ENCODE measurements at regions not wholly inside any gene's neighbourhood (a gene's known extent, or its start where the extent isn't known, plus 50 kb on each side); places are given as distances from the start of the nearest gene placed in this dataset.
A peak's percentile ranks its signal among the peaks of the same experiment; 100 is the strongest.
"Not testable (repeated sequence)": the region's sequence is repeated elsewhere in the genome, so short reads cannot be mapped to it uniquely, and the experiment has no call there.

- Mint-ChIP-seq H3K4me1 (no peaks in the 10 kb centered on the region), H3K27ac (no peak overlapping the region), H3K27me3 (ENCODE audit: low read depth) (peaks cover 7% of the 10 kb centered on the region), H3K4me3 (no peak overlapping the region), H3K36me3 (ENCODE audit: low read depth) (no peaks in the 10 kb centered on the region), H3K9me3 (no peaks in the 10 kb centered on the region)
- TF ChIP-seq, protein P1, sequence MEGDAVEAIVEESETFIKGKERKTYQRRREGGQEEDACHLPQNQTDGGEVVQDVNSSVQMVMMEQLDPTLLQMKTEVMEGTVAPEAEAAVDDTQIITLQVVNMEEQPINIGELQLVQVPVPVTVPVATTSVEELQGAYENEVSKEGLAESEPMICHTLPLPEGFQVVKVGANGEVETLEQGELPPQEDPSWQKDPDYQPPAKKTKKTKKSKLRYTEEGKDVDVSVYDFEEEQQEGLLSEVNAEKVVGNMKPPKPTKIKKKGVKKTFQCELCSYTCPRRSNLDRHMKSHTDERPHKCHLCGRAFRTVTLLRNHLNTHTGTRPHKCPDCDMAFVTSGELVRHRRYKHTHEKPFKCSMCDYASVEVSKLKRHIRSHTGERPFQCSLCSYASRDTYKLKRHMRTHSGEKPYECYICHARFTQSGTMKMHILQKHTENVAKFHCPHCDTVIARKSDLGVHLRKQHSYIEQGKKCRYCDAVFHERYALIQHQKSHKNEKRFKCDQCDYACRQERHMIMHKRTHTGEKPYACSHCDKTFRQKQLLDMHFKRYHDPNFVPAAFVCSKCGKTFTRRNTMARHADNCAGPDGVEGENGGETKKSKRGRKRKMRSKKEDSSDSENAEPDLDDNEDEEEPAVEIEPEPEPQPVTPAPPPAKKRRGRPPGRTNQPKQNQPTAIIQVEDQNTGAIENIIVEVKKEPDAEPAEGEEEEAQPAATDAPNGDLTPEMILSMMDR (IDR thresholded peaks at IDR 0.05; ENCODE audit: unreplicated experiment in 3 of 3): no peak
These were observed 129.3 kb downstream of the CCDC74A start for GRCh38 chr2:131656816-131657633.

GRCh38 chr2:131657895-131658768 is 130.4 kb downstream of the CCDC74A start:
- peaks cover 7% of the 10 kb centered on the region for H3K27me3 Mint-ChIP-seq (ENCODE audit: low read depth)
- no peaks in the 10 kb centered on the region for H3K4me1 Mint-ChIP-seq
- H3K27ac Mint-ChIP-seq: no peak overlapping the region
- H3K4me3 Mint-ChIP-seq: no peak overlapping the region
- no peaks in the 10 kb centered on the region for H3K36me3 Mint-ChIP-seq (ENCODE audit: low read depth)
- H3K9me3 Mint-ChIP-seq: no peaks in the 10 kb centered on the region
- TF ChIP-seq, protein P1 (IDR thresholded peaks at IDR 0.05; ENCODE audit: unreplicated experiment in 3 of 3): no peak

DNA sequence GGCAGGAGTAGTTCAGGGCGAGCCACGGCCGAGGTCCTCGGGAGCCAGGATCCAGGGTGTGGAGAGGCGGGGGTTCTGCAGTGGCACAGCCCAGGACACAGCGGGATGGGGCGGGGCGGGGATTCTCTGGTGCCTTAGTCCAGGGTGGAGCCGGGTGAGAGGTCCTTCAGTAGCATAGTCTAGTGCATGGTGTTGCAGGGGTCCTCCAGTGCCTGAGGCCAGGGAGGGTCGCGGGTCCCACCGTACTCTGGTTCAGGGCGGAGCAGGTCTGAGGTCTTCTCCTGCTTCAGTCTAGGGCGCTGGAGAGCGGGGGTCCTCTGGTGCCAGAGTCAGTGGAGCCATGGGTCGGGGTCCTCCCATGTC is 131.1 kb downstream of the CCDC74A start:
- Mint-ChIP-seq H3K4me1 (no peaks in the 10 kb centered on the region), H3K9me3 (no peaks in the 10 kb centered on the region)

DNA sequence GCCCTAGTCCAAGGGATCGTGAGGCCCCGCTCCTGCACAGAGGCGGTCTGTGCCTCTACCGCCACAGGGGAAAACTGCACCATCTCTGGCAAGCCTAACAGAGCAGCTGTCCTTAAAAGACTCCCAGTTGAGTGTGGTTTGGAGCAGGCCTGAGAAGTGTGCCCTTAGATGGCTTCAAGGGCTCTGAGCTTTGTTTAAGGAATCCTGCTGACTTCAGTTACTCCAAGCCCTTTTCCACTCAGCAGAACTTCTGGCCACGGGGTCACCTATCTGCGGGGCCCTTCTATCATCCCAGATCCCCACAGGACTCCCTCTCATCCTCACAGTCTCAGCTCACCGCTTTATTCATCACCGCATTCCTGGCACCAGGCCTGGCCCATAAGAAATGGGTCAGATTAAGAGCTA is 131.5 kb downstream of the CCDC74A start:
- TF ChIP-seq, protein P1 (IDR thresholded peaks at IDR 0.05; ENCODE audit: unreplicated experiment in 3 of 3): no peak
- Mint-ChIP-seq H3K9me3 (no peaks in the 10 kb centered on the region), H3K27me3 (ENCODE audit: low read depth) (peaks cover 7% of the 10 kb centered on the region), H3K4me1 (no peaks in the 10 kb centered on the region), H3K36me3 (ENCODE audit: low read depth) (no peaks in the 10 kb centered on the region), H3K27ac (no peak overlapping the region), H3K4me3 (no peak overlapping the region)

More for the DNA sequence above, 131.1 kb downstream of the CCDC74A start:
- TF ChIP-seq, protein P1 (IDR thresholded peaks at IDR 0.05; ENCODE audit: unreplicated experiment in 3 of 3): no peak
- Mint-ChIP-seq H3K36me3 (ENCODE audit: low read depth) (no peaks in the 10 kb centered on the region), H3K27me3 (ENCODE audit: low read depth) (peaks cover 7% of the 10 kb centered on the region), H3K4me3 (no peak overlapping the region), H3K27ac (no peak overlapping the region)

DNA sequence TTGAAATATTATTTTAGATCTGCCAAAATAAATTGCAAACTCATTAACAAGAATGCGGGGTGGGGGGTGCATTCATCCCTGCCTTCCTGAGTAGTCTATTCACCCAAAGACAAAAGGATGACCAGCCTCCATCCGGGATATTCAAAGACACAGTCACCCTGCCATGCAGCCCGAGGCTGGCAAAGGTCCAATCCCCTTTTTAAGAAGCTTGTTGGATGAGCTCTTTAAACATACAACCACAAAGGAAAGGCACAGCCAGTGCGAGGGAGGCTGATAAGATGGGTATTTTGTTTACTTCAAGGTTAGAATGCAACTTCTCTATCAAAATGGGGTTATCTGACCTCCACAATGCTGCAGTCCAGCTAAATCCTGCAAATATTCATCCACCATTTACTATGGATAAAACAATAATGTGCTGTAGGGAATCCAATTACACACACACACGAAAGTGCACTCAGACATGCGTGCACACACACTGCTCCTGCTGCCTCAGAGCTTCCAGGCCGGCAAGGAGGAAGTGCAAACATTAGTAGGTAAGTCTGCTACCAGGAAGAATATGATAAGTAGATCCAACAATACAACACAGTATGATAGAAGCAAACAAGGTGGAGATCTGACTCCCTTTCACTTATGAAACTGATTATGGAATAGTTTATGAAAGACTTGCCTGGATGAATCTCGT is 133.6 kb downstream of the CCDC74A start:
- not testable (repeated sequence) for H3K36me3 Mint-ChIP-seq (ENCODE audit: low read depth); H3K4me3 Mint-ChIP-seq; H3K4me1 Mint-ChIP-seq

DNA sequence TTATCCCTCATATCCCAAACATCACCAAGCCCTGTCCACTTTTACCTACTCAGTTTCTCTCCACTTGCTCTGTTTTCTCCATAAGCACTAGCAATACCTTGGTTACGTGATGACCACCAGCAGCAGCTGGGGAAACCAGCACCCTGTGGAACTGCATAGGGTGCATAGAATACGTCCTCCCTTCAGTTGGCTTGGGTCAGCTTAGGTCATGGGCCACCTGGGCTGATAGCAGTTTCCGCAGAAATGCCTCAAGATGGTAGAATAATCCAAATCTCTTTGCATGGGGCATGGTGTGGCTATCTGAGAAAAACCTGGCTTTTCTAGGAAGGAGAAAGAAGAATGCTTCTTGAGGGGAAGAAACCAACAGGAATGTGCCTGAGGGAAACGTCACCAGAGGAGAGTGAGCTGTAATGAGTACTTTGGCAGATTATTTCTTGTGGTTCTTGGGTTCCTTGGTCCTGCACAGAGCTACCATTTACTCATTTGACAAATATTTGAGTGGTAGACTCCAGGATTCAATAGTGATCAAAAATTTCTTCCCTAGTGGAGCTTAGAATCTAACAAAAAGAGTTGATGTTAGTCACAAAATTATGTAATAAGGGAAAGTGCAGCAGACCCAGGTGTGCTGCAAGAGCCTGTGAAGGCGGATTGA is 134.3 kb downstream of the CCDC74A start:
- not testable (repeated sequence) for H3K27ac Mint-ChIP-seq; H3K9me3 Mint-ChIP-seq; H3K27me3 Mint-ChIP-seq (ENCODE audit: low read depth); H3K4me1 Mint-ChIP-seq; H3K36me3 Mint-ChIP-seq (ENCODE audit: low read depth); H3K4me3 Mint-ChIP-seq

More for the DNA sequence above, 133.6 kb downstream of the CCDC74A start:
- H3K27ac Mint-ChIP-seq; H3K9me3 Mint-ChIP-seq; H3K27me3 Mint-ChIP-seq (ENCODE audit: low read depth): not testable (repeated sequence)

GRCh38 chr2:131663501-131663900 is 135.8 kb downstream of the CCDC74A start:
- not testable (repeated sequence) for H3K27ac Mint-ChIP-seq; H3K36me3 Mint-ChIP-seq (ENCODE audit: low read depth); H3K4me3 Mint-ChIP-seq; H3K4me1 Mint-ChIP-seq; H3K27me3 Mint-ChIP-seq (ENCODE audit: low read depth); H3K9me3 Mint-ChIP-seq

DNA sequence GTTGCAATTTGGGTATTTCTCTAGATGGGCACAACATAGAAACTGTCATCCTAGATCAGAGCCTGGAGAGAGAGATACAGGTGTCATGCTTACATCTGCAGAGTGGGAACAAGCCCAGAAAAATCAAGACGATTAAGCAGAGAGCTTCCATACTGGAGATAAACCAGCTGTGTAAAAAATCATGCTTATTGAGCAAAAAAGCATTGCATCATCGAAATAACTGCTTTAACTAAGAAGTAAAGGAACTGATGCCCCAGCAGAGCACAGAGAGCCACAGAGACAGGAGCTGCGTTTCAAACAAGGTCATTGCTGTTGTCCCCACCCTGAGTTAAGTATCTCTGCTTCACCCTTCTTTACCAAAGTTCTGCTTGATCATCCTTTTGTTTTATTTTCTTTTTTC is 138.0 kb downstream of the CCDC74A start:
- not testable (repeated sequence) for H3K27me3 Mint-ChIP-seq (ENCODE audit: low read depth); H3K4me3 Mint-ChIP-seq; H3K36me3 Mint-ChIP-seq (ENCODE audit: low read depth); H3K27ac Mint-ChIP-seq; H3K4me1 Mint-ChIP-seq
- H3K9me3 Mint-ChIP-seq: peaks cover 13% of the 10 kb centered on the region

DNA sequence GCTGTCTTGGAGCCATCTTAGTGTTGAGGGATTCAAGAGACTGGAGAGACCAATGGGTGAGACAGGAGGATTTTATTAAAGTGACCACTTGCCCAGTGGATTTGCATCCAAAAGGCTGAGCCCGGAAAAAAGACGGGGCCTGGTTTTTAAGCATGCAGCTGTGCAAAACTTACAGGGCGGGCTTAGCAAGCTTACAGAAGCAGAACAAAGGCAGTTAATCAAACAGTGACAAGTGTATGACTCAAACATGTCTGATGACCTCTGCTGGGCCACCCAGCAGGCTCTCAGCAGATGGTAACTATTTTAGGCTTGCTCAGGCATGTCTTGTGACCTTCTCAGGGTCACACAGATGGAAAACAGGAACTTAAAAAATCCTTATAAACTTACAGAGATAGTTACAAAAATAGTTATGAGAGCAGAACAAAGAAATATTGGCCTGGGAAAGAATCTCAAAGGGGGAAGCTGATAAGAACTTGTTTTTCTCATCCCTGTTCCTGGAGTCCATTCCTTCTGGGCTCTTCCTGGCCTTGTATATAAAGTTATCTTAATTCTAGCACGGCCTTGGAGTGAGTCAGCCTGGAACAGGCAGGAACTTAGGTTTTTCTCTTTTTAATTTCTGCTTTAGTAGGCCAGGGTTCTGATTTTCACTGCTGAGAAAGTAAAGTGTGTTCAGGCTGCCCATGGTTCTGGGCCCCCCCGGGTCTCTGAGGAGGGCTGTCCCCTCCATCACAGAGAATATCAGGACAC is 141.3 kb downstream of the CCDC74A start:
- Mint-ChIP-seq H3K27ac (peak overlapping the region; percentile 71 to 85 (median 73)), H3K9me3 (peaks cover 15% of the 10 kb centered on the region), H3K27me3 (ENCODE audit: low read depth) (peaks cover 14% of the 10 kb centered on the region)
- not testable (repeated sequence) for H3K4me3 Mint-ChIP-seq; H3K4me1 Mint-ChIP-seq; H3K36me3 Mint-ChIP-seq (ENCODE audit: low read depth)

All from nephron (organoid).